Mesendoderm (in vitro differentiated cells): ENCODE measurements at regions not wholly inside any gene's neighbourhood (a gene's known extent, or its start where the extent isn't known, plus 50 kb on each side); places are given as distances from the start of the nearest gene placed in this dataset.

Experiments
- DNase-seq: peaks from one replicate; pipeline ENCODE4 v3.0.0; 2013
- H2AK5ac ChIP-seq: 2 replicates; pipeline ENCODE4 v1.6.1; 2013; ENCODE audit warnings: low read length, inconsistent platforms
- H2BK120ac ChIP-seq: 2 replicates; pipeline ENCODE4 v1.6.1; 2013; ENCODE audit warnings: low read depth, mild to moderate bottlenecking, low read length, moderate library complexity, mixed read lengths
- H2BK15ac ChIP-seq: replicated peaks from 2 replicates; pipeline ENCODE4 v1.6.1; 2013; ENCODE audit warnings: low read depth, mild to moderate bottlenecking, moderate library complexity
- H2BK5ac ChIP-seq: 2 replicates; pipeline ENCODE4 v1.6.1; 2013; ENCODE audit warnings: low read length, inconsistent platforms
- H3K18ac ChIP-seq: 2 replicates; pipeline ENCODE4 v1.6.1; 2013; ENCODE audit warnings: mild to moderate bottlenecking, low read length, mixed read lengths
- H3K23ac ChIP-seq: one replicate; pipeline ENCODE4 v1.6.1; 2013; ENCODE audit warnings: low read length
- H3K27ac ChIP-seq: 2 replicates; pipeline ENCODE4 v1.5.1; 2013; ENCODE audit warnings: low read depth, mild to moderate bottlenecking, inconsistent platforms, low read length, moderate library complexity
- H3K27me3 ChIP-seq: 2 replicates; pipeline ENCODE4 v1.6.1; 2013; ENCODE audit warnings: low read length, control low read depth, mild to moderate bottlenecking, inconsistent platforms; ENCODE audit not compliant: insufficient read depth, poor library complexity
- H3K36me3 ChIP-seq: 2 replicates; pipeline ENCODE4 v1.6.1; 2013; ENCODE audit warnings: low read length, inconsistent platforms; ENCODE audit not compliant: control insufficient read depth, insufficient read depth
- H3K4ac ChIP-seq: one replicate; pipeline ENCODE4 v1.6.1; 2013; ENCODE audit warnings: low read depth, mild to moderate bottlenecking, low read length, moderate library complexity
- H3K4me1 ChIP-seq: 2 replicates; pipeline ENCODE4 v1.6.1; 2013; ENCODE audit warnings: low read depth, low read length, inconsistent platforms; ENCODE audit not compliant: control insufficient read depth
- H3K4me2 ChIP-seq: 2 replicates; pipeline ENCODE4 v1.6.1; 2013; ENCODE audit warnings: low read length
- H3K4me3 ChIP-seq: 2 replicates; pipeline ENCODE4 v1.5.1; 2013; ENCODE audit warnings: mild to moderate bottlenecking, low read length
- H3K56ac ChIP-seq: one replicate; pipeline ENCODE4 v1.6.1; 2013; ENCODE audit warnings: low read length
- H3K79me1 ChIP-seq: 2 replicates; pipeline ENCODE4 v1.6.1; 2013; ENCODE audit warnings: low read length, inconsistent platforms
- H3K79me2 ChIP-seq: 2 replicates; pipeline ENCODE4 v1.6.1; 2013; ENCODE audit warnings: mild to moderate bottlenecking, low read length; ENCODE audit not compliant: control insufficient read depth, insufficient read depth
- H3K9ac ChIP-seq: 2 replicates; pipeline ENCODE4 v1.6.1; 2013; ENCODE audit warnings: low read length, inconsistent platforms
- H4K5ac ChIP-seq: one replicate; pipeline ENCODE4 v1.6.1; 2013; ENCODE audit warnings: low read length
- H4K8ac ChIP-seq: one replicate; pipeline ENCODE4 v1.6.1; 2013; ENCODE audit warnings: low read depth, mild to moderate bottlenecking, control low read depth, low read length, moderate library complexity
- WGBS: extraction: QIAGEN DNeasy Blood & Tissue Kit; methylation state at CpG from one replicate; pipeline ENCODE4 v1.1.7; 2013; ENCODE audit warnings: low lambda C conversion rate, missing lambda C conversion rate; ENCODE audit not compliant: insufficient coverage; ENCODE audit errors: extremely low coverage; 5-methylcytosine and 5-hydroxymethylcytosine counted together

DNA sequence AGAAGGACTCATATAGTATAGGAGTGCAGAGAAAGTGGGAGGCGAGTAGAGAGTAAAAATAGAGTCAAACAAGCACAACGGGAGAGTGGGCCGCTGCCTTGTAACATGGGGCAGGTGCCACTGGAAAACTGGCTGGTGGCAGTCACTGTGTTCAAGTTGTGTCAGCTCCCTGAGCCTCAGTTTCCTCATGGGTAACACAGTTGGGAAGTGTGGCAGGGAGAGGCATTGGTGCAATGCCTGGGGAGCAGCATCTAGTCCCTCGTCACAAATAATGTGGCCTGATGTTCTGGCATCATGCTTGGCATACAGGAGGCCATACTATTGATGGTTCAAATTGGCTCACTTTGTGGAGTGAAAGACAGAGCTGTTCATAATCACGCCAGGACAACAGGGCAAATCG is 78.9 kb upstream of the SPON1 start:
- H3K4me1 ChIP-seq, result no peaks in the 10 kb centered on the region
- H3K18ac ChIP-seq, result no peak overlapping the region
- H3K4ac ChIP-seq, result no peak overlapping the region
- no peak overlapping the region for H4K5ac ChIP-seq
- no peak overlapping the region for H2BK15ac ChIP-seq
- no peak overlapping the region for H3K56ac ChIP-seq
- no peaks in the 10 kb centered on the region for H3K27me3 ChIP-seq
- H3K9ac ChIP-seq, result no peak overlapping the region
- H3K4me2 ChIP-seq, result no peak overlapping the region
- H3K79me2 ChIP-seq, result no peaks in the 10 kb centered on the region
- H3K23ac ChIP-seq, result no peak overlapping the region
- DNase-seq, result no peak
- H3K79me1 ChIP-seq, result no peaks in the 10 kb centered on the region
- no peak overlapping the region for H2BK5ac ChIP-seq
- H3K36me3 ChIP-seq, result no peaks in the 10 kb centered on the region
- WGBS, result no CpG with 5 or more reads among the region's 6 CpGs
- H2BK120ac ChIP-seq, result no peak overlapping the region
- no peak overlapping the region for H4K8ac ChIP-seq
- H3K4me3 ChIP-seq, result no peak overlapping the region
- H2AK5ac ChIP-seq, result no peak overlapping the region
- no peak overlapping the region for H3K27ac ChIP-seq

DNA sequence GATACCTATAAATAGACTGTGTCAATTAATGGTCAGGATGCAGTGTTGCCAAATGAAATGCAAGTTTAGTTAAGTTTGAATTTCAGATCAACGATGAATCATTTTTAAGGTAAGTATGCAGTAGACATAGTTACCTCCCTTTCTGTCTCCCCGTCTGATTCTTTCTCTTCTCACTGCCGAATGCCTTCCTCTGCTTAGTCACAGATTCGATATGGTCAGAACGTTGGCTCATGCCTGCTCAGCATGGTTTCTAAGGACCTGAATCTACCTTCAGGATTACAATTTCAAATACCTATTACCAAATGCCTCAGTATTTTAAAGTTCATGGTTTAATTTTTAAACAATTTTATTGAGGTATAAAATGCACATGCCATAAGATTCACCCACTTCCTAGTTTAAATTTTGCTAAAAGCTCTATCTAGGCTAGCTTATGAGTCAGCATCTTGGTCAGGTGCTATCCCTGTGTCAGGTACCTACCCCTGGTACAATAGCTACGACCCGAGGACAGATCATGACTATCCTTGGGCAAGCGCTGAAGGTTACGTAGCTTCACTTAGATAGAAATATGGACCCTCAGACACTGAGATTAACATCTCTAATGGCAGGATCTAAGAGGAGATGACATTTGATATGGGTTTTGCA is 78.2 kb upstream of the SPON1 start:
- no peak overlapping the region for H3K4me2 ChIP-seq
- H3K4ac ChIP-seq, result no peak overlapping the region
- no peak overlapping the region for H4K8ac ChIP-seq
- no peak overlapping the region for H3K27ac ChIP-seq
- no peak overlapping the region for H3K23ac ChIP-seq
- H3K4me1 ChIP-seq, result no peaks in the 10 kb centered on the region
- H3K27me3 ChIP-seq, result no peaks in the 10 kb centered on the region
- H3K18ac ChIP-seq, result no peak overlapping the region
- H2AK5ac ChIP-seq, result no peak overlapping the region
- H3K4me3 ChIP-seq, result no peak overlapping the region
- H3K79me1 ChIP-seq, result no peaks in the 10 kb centered on the region
- H3K36me3 ChIP-seq, result no peaks in the 10 kb centered on the region
- DNase-seq, result no peak
- no peak overlapping the region for H2BK5ac ChIP-seq
- H3K79me2 ChIP-seq, result no peaks in the 10 kb centered on the region
- H3K56ac ChIP-seq, result no peak overlapping the region
- no peak overlapping the region for H4K5ac ChIP-seq
- H2BK15ac ChIP-seq, result no peak overlapping the region
- H2BK120ac ChIP-seq, result no peak overlapping the region
- WGBS, result no CpG with 5 or more reads among the region's 9 CpGs
- H3K9ac ChIP-seq, result no peak overlapping the region

DNA sequence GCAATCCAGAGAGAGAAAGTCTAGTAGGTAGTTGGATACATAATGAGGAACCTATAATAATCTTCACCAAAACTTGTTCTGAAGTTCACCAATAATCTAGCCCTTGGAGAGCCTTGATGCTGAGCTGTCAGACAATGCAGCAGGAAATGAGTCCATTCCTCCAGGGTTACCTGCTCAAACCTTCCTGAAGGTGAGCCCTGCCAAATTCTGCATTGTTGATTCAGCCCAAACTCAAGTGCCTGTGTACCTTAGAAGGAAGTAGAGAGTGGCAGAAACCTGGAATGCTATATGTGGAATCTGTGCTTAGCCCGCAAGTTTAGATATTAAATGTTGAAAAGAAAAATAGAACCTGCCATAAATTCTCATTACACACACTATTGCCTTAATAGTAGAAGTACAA is 77.4 kb upstream of the SPON1 start:
- Histone ChIP-seq H3K4me3 (no peak overlapping the region), H3K27ac (no peak overlapping the region), H4K5ac (no peak overlapping the region), H3K4me2 (no peak overlapping the region), H3K56ac (no peak overlapping the region), H3K18ac (no peak overlapping the region), H3K79me1 (no peaks in the 10 kb centered on the region), H3K4ac (no peak overlapping the region), H3K9ac (no peak overlapping the region), H3K79me2 (no peaks in the 10 kb centered on the region), H3K27me3 (no peaks in the 10 kb centered on the region), H3K23ac (no peak overlapping the region), H2BK15ac (no peak overlapping the region), H3K4me1 (no peaks in the 10 kb centered on the region), H2BK120ac (no peak overlapping the region), H4K8ac (no peak overlapping the region), H3K36me3 (no peaks in the 10 kb centered on the region), H2AK5ac (no peak overlapping the region), H2BK5ac (no peak overlapping the region)
- no peak for DNase-seq
- no CpG with 5 or more reads among the region's 1 CpG for WGBS

GRCh38 chr11:13889552-13890249 is 72.8 kb upstream of the SPON1 start:
- Histone ChIP-seq H2BK120ac (no peak overlapping the region), H3K36me3 (no peaks in the 10 kb centered on the region), H3K56ac (no peak overlapping the region), H2BK5ac (no peak overlapping the region), H3K27ac (no peak overlapping the region), H3K79me1 (no peaks in the 10 kb centered on the region), H3K18ac (no peak overlapping the region), H3K27me3 (no peaks in the 10 kb centered on the region), H3K9ac (no peak overlapping the region), H3K23ac (no peak overlapping the region), H2AK5ac (no peak overlapping the region), H3K4me2 (no peak overlapping the region), H4K5ac (no peak overlapping the region), H2BK15ac (no peak overlapping the region), H4K8ac (no peak overlapping the region), H3K4me1 (no peaks in the 10 kb centered on the region), H3K4ac (no peak overlapping the region), H3K4me3 (no peak overlapping the region), H3K79me2 (no peaks in the 10 kb centered on the region)
- DNase-seq, result no peak
- no CpG with 5 or more reads among the region's 8 CpGs for WGBS

DNA sequence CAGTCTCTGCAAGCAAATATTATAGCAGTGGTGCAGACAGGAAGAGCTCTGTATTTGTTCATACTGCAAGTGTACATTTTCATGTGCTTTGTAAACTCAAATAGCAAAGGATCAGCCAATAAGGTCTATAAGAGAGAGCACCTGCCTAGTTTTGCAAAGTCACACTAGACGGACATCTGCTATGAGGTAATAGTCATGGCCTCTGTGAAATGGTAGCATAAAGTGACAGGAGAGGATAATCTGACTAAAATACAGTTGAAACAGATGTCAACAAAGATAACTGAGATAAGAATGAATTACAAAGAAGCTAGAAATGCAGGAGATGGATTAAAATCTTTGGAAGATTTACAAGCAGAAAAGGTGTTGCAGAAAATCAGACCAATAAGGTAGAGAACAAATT is 70.6 kb upstream of the SPON1 start:
- Histone ChIP-seq H3K27me3 (no peaks in the 10 kb centered on the region), H3K18ac (no peak overlapping the region), H3K79me2 (no peaks in the 10 kb centered on the region), H4K8ac (no peak overlapping the region), H3K79me1 (no peaks in the 10 kb centered on the region), H3K9ac (no peak overlapping the region), H3K27ac (no peak overlapping the region), H3K4me2 (no peak overlapping the region), H3K56ac (no peak overlapping the region), H2BK15ac (no peak overlapping the region), H2AK5ac (no peak overlapping the region), H2BK120ac (no peak overlapping the region), H3K4me1 (no peaks in the 10 kb centered on the region), H3K36me3 (no peaks in the 10 kb centered on the region), H3K23ac (no peak overlapping the region), H3K4me3 (no peak overlapping the region), H3K4ac (no peak overlapping the region), H2BK5ac (no peak overlapping the region), H4K5ac (no peak overlapping the region)
- no peak for DNase-seq
- no CpG with 5 or more reads among the region's 1 CpG for WGBS
